Calu3 (cell line): ENCODE measurements at regions not wholly inside any gene's neighbourhood (a gene's known extent, or its start where the extent isn't known, plus 50 kb on each side); places are given as distances from the start of the nearest gene placed in this dataset.

Experiments used
- BruUV-seq: library from RNA; stranded (reverse); fragments of 400-500 nt; replicated peaks from 2 replicates; lab custom pipeline; 2021; lab: Mats Ljungman, UMichigan
- CTCF ChIA-PET: fragments of 300-600 bp; sonication (Branson Sonifier 250); formaldehyde crosslinking; loops from one replicate; lab custom pipeline; 2022; ENCODE audit warnings: antibody characterized with exemption; lab: Charles Lee
- DNase-seq: peaks from one replicate; pipeline ENCODE4 v3.0.0; 2022
- H3K27ac Mint-ChIP-seq: one replicate; pipeline ENCODE4 v1.8.0; 2022; ENCODE audit warnings: mixed read lengths; ENCODE audit not compliant: unreplicated experiment
- H3K27me3 Mint-ChIP-seq: one replicate; pipeline ENCODE4 v1.8.0; 2022; ENCODE audit warnings: mixed read lengths; ENCODE audit not compliant: unreplicated experiment
- H3K36me3 Mint-ChIP-seq: one replicate; pipeline ENCODE4 v1.8.0; 2022; ENCODE audit warnings: mild to moderate bottlenecking, moderate library complexity, mixed read lengths; ENCODE audit not compliant: insufficient read depth, unreplicated experiment
- H3K4me1 Mint-ChIP-seq: one replicate; pipeline ENCODE4 v1.8.0; 2022; ENCODE audit warnings: mild to moderate bottlenecking, low read depth, mixed read lengths; ENCODE audit not compliant: unreplicated experiment
- H3K4me3 Mint-ChIP-seq: one replicate; pipeline ENCODE4 v1.8.0; 2022; ENCODE audit warnings: mild to moderate bottlenecking, low read depth, moderate library complexity, mixed read lengths; ENCODE audit not compliant: unreplicated experiment
- H3K9me3 Mint-ChIP-seq: one replicate; pipeline ENCODE4 v1.8.0; 2022; ENCODE audit warnings: low read depth, mixed read lengths; ENCODE audit not compliant: unreplicated experiment
- intact Hi-C: fragments of 100-400 bp; cut with micrococcal nuclease; formaldehyde crosslinking; loops from one replicate; pipeline ENCODE4 v1.10.0; 2022; ENCODE audit not compliant: unreplicated experiment
- TF ChIP-seq, protein P1 (sequence below): fragments of 200-600 bp; IDR thresholded peaks from one replicate; pipeline ENCODE4 v1.8.0; 2022; ENCODE audit warnings: antibody characterized with exemption; ENCODE audit not compliant: unreplicated experiment

DNA sequence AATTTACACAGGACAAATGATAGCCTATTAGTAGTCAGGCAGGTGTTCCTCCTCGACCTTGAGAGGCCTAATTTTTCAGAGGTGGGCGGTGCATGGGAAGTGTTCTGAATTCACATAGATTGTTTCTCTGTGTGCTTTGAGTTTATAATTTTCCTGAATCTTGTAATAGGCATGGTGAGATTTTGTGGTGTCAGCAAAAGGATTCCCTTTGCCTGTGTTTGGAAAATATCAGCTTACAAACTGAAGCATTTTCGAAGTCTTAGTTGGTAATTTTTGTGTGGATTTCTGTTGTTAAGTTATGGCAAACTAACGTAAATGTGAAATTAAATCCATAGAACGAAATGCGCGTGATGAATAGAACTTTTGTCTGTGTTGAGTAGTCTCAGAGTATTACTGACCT lies 194.0 kb upstream of the RBMS1 start:
- Mint-ChIP-seq H3K36me3 (no peaks in the 10 kb centered on the region), H3K4me1 (no peaks in the 10 kb centered on the region), H3K27ac (no peak overlapping the region), H3K27me3 (no peaks in the 10 kb centered on the region), H3K4me3 (no peak overlapping the region), H3K9me3 (no peaks in the 10 kb centered on the region)
- no peak for DNase-seq
- BruUV-seq: no TSS peak
- TF ChIP-seq, protein P1, sequence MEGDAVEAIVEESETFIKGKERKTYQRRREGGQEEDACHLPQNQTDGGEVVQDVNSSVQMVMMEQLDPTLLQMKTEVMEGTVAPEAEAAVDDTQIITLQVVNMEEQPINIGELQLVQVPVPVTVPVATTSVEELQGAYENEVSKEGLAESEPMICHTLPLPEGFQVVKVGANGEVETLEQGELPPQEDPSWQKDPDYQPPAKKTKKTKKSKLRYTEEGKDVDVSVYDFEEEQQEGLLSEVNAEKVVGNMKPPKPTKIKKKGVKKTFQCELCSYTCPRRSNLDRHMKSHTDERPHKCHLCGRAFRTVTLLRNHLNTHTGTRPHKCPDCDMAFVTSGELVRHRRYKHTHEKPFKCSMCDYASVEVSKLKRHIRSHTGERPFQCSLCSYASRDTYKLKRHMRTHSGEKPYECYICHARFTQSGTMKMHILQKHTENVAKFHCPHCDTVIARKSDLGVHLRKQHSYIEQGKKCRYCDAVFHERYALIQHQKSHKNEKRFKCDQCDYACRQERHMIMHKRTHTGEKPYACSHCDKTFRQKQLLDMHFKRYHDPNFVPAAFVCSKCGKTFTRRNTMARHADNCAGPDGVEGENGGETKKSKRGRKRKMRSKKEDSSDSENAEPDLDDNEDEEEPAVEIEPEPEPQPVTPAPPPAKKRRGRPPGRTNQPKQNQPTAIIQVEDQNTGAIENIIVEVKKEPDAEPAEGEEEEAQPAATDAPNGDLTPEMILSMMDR: no peak
- intact Hi-C loops: no loop called here
- CTCF ChIA-PET: interaction anchor here (0.5 kb wide), 1 partner anchor 47 kb away, joined by 3 read pairs; no protein-coding TSS in a partner anchor

DNA sequence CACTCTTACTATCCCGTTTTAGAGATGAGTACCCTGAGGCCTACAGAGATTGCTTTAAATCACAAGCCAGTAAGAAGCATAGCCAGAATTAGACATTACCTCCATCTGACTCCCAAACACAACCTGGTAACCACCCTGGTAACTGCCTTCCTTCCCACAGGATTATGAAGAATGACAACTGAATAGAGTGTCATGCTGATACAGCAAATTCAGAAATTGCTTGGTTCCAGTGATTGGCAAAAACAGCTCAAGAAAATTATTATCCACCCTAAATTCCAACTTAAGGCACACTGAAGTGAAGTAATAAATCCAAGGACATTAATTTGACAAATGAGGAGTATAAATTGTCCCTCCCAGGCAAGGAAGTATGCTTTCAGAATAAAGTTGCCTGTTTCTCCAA lies 195.8 kb upstream of the RBMS1 start:
- no peaks in the 10 kb centered on the region for H3K4me1 Mint-ChIP-seq
- no peak for DNase-seq
- intact Hi-C loops: no loop called here
- BruUV-seq: no TSS peak
- TF ChIP-seq, protein P1: no peak
- CTCF ChIA-PET: no interaction called here
- H3K36me3 Mint-ChIP-seq: no peaks in the 10 kb centered on the region
- H3K27me3 Mint-ChIP-seq: no peaks in the 10 kb centered on the region
- H3K9me3 Mint-ChIP-seq: no peaks in the 10 kb centered on the region
- no peak overlapping the region for H3K27ac Mint-ChIP-seq
- no peak overlapping the region for H3K4me3 Mint-ChIP-seq

DNA sequence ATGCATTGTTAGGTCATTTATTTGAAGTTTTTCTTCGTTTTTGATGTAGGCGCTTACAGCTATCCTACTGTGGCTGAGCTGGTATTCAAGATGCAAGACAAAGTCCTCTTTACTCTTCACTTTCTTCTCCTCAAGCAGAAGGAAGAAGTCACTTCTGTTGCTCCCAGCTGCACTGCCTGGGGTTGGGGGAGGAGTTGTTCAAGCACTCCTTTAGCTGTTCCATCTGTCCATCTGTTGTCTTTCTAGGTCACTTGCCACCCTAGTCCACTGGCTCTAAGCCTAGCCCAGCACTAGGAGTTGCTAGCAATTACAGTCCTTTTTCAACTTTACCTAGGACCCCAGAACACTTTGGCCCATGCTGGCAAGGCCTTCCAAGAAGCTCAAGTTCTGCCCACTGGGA lies 200.6 kb upstream of the RBMS1 start:
- TF ChIP-seq, protein P1: no peak
- CTCF ChIA-PET: no interaction called here
- no peaks in the 10 kb centered on the region for H3K27me3 Mint-ChIP-seq
- no peak overlapping the region for H3K27ac Mint-ChIP-seq
- no peak for DNase-seq
- H3K4me3 Mint-ChIP-seq: no peak overlapping the region
- H3K4me1 Mint-ChIP-seq: no peaks in the 10 kb centered on the region
- intact Hi-C loops: no loop called here
- no peaks in the 10 kb centered on the region for H3K36me3 Mint-ChIP-seq
- no peaks in the 10 kb centered on the region for H3K9me3 Mint-ChIP-seq
- no TSS peak for BruUV-seq

DNA sequence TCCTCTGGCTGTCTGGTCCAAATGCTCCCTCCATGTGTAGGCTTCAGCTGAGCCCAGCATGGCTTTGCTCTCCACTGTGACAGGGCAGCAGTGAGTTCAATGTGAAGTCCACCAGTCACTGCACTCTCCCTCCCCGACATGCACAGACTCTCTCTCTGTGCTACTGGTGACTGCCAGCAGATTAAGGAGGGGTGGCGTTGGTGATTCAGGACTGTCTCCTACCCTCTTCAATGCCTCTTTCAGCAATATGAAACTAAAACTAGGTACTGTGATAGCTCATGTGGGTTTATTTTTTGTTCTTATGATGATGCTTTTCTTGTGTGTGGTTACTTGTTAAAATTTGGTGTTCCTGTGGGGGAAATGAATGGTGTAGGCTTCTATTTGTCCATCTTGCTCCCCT lies 201.0 kb upstream of the RBMS1 start:
- no TSS peak for BruUV-seq
- Mint-ChIP-seq H3K36me3 (no peaks in the 10 kb centered on the region), H3K9me3 (no peaks in the 10 kb centered on the region), H3K27ac (no peak overlapping the region), H3K4me1 (no peaks in the 10 kb centered on the region), H3K27me3 (no peaks in the 10 kb centered on the region), H3K4me3 (no peak overlapping the region)
- CTCF ChIA-PET: no interaction called here
- intact Hi-C loops: no loop called here
- TF ChIP-seq, protein P1: no peak
- no peak for DNase-seq
